COLO668 (cell line): ENCODE measurements at regions not wholly inside any gene's neighbourhood (a gene's known extent, or its start where the extent isn't known, plus 50 kb on each side); places are given as distances from the start of the nearest gene placed in this dataset.
"Not testable (repeated sequence)": the region's sequence is repeated elsewhere in the genome, so short reads cannot be mapped to it uniquely, and the experiment has no call there.

Experiments used
- DNase-seq: peaks from one replicate; lab custom pipeline; 2025; ENCODE audit not compliant: unreplicated experiment; lab: John Stamatoyannopoulos, UW

GRCh38 chr1:199809311-199809710 lies 218.2 kb upstream of the NR5A2 start:
- no peak for DNase-seq

GRCh38 chr1:199811163-199811562 lies 216.3 kb upstream of the NR5A2 start:
- DNase-seq: no peak

- DNase-seq: no peak
Measured at GRCh38 chr1:199813198-199813597, 214.3 kb upstream of the NR5A2 start.

GRCh38 chr1:199815947-199816346 lies 211.6 kb upstream of the NR5A2 start:
- DNase-seq: no peak

- DNase-seq: no peak
Measured at GRCh38 chr1:199817266-199817665, 210.2 kb upstream of the NR5A2 start.

- DNase-seq: no peak
Measured at GRCh38 chr1:199821029-199821779, 206.3 kb upstream of the NR5A2 start.

- no peak for DNase-seq
Measured at GRCh38 chr1:199832451-199832850, 195.1 kb upstream of the NR5A2 start.

GRCh38 chr1:199834711-199835110 lies 192.8 kb upstream of the NR5A2 start:
- DNase-seq: no peak

- DNase-seq: no peak
Measured at GRCh38 chr1:199836430-199836829, 191.1 kb upstream of the NR5A2 start.

- DNase-seq: no peak
Measured at GRCh38 chr1:199837321-199837720, 190.2 kb upstream of the NR5A2 start.

GRCh38 chr1:199839608-199840007 lies 187.9 kb upstream of the NR5A2 start:
- not testable (repeated sequence) for DNase-seq

GRCh38 chr1:199843096-199843495 lies 184.4 kb upstream of the NR5A2 start:
- not testable (repeated sequence) for DNase-seq

- no peak for DNase-seq
Measured at GRCh38 chr1:199843861-199844260, 183.6 kb upstream of the NR5A2 start.

GRCh38 chr1:199847021-199847420 lies 180.5 kb upstream of the NR5A2 start:
- DNase-seq: no peak

- no peak for DNase-seq
Measured at GRCh38 chr1:199851439-199852140, 175.9 kb upstream of the NR5A2 start.

- DNase-seq: no peak
Measured at GRCh38 chr1:199854686-199855321, 172.7 kb upstream of the NR5A2 start.

GRCh38 chr1:199855580-199855979 lies 171.9 kb upstream of the NR5A2 start:
- no peak for DNase-seq

GRCh38 chr1:199856216-199856780 lies 171.2 kb upstream of the NR5A2 start:
- no peak for DNase-seq

- DNase-seq: no peak
Measured at GRCh38 chr1:199857108-199857507, 170.4 kb upstream of the NR5A2 start.

GRCh38 chr1:199857516-199857915 lies 170.0 kb upstream of the NR5A2 start:
- DNase-seq: no peak

GRCh38 chr1:199858171-199858570 lies 169.3 kb upstream of the NR5A2 start:
- DNase-seq: no peak

- no peak for DNase-seq
Measured at GRCh38 chr1:199858856-199859255, 168.7 kb upstream of the NR5A2 start.
